Activated B cell treated with CpG ODN at 0.5 μM for 24 hours (primary cell): ENCODE measurements at regions not wholly inside any gene's neighbourhood (a gene's known extent, or its start where the extent isn't known, plus 50 kb on each side); places are given as distances from the start of the nearest gene placed in this dataset.

Source experiments
- ATAC-seq: fragments of 200-7000 bp; cut with Tn5 transposase; one replicate; pipeline ENCODE4 v1.10.0; 2021; ENCODE audit warnings: low read depth, mild to moderate bottlenecking, moderate library complexity
- CTCF ChIA-PET: fragments of 350-600 bp; sonication (Branson Sonifier 250); formaldehyde crosslinking; loops from one replicate; lab custom pipeline; 2021; ENCODE audit warnings: antibody characterized with exemption; lab: Charles Lee
- POLR2A ChIA-PET: fragments of 350-600 bp; sonication (Branson Sonifier 250); formaldehyde crosslinking; loops from one replicate; lab custom pipeline; 2021; ENCODE audit warnings: antibody characterized with exemption; lab: Charles Lee
- DNase-seq: peaks from one replicate; pipeline ENCODE4 v3.0.0; 2022
- H3K27ac Mint-ChIP-seq: one replicate; pipeline ENCODE4 v1.8.0; 2020; ENCODE audit warnings: mixed read lengths
- H3K27me3 Mint-ChIP-seq: one replicate; pipeline ENCODE4 v1.8.0; 2021; ENCODE audit warnings: mixed read lengths
- H3K36me3 Mint-ChIP-seq: one replicate; pipeline ENCODE4 v1.8.0; 2021; ENCODE audit warnings: low read depth, mixed read lengths
- H3K4me1 Mint-ChIP-seq: one replicate; pipeline ENCODE4 v1.8.0; 2021; ENCODE audit warnings: mixed read lengths
- H3K4me3 Mint-ChIP-seq: one replicate; pipeline ENCODE4 v1.8.0; 2020; ENCODE audit warnings: mild to moderate bottlenecking, mixed read lengths
- H3K9me3 Mint-ChIP-seq: one replicate; pipeline ENCODE4 v1.8.0; 2020; ENCODE audit warnings: mixed read lengths
- intact Hi-C: fragments of 100-400 bp; cut with micrococcal nuclease; formaldehyde crosslinking; loops from one replicate; pipeline ENCODE4 v1.15.1; 2024
- TF ChIP-seq, protein P1 (sequence below): fragments of 200-600 bp; IDR thresholded peaks from one replicate; pipeline ENCODE4 v1.8.0; 2022; ENCODE audit warnings: antibody characterized with exemption, mild to moderate bottlenecking

DNA sequence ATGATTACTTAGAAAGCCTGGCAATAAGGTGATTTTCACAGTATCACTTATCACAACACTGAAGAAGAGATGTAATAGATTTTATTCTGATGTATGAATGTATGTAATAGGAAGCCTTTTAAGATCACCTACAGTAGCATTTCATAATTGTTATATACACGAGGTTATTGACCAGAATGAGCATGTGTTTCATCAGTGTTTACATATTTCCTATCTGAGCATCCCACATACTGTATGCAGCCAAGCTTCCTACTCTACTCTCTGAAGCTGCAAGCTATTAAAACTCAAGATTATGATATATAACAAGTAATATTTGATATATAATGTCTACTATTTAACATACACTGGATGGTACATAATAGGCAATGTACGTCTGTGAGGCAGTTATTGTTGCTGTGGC, 190.9 kb upstream of the S100G start:
- ChIA-PET POLR2A (no interaction called here), CTCF (no interaction called here)
- Mint-ChIP-seq H3K27ac (no peak overlapping the region), H3K4me1 (no peaks in the 10 kb centered on the region), H3K4me3 (no peak overlapping the region), H3K27me3 (no peaks in the 10 kb centered on the region), H3K9me3 (no peaks in the 10 kb centered on the region), H3K36me3 (no peaks in the 10 kb centered on the region)
- ATAC-seq, result no peak
- intact Hi-C loops, result no loop called here
- no peak for DNase-seq
- TF ChIP-seq, protein P1, sequence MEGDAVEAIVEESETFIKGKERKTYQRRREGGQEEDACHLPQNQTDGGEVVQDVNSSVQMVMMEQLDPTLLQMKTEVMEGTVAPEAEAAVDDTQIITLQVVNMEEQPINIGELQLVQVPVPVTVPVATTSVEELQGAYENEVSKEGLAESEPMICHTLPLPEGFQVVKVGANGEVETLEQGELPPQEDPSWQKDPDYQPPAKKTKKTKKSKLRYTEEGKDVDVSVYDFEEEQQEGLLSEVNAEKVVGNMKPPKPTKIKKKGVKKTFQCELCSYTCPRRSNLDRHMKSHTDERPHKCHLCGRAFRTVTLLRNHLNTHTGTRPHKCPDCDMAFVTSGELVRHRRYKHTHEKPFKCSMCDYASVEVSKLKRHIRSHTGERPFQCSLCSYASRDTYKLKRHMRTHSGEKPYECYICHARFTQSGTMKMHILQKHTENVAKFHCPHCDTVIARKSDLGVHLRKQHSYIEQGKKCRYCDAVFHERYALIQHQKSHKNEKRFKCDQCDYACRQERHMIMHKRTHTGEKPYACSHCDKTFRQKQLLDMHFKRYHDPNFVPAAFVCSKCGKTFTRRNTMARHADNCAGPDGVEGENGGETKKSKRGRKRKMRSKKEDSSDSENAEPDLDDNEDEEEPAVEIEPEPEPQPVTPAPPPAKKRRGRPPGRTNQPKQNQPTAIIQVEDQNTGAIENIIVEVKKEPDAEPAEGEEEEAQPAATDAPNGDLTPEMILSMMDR, result no peak

DNA sequence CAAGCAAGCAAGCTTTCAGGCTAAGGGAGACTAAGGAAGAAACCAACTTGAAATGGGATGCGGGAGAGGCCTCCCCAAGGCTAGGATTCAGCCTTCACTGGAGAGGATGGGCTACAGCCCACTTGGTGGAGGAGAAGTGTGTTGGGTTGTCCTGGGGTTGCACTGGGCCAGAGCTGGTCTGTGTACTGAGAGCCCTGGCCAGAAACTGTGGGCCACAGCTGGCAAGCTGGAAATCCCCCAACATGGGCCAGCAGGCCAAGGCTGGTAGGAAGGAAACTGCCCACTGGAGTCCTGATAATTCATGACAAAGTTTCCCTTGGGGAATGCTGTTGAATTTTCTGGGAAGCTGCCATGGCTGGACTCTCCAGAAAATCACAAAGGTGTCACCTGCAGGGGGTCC, 188.0 kb upstream of the S100G start:
- ATAC-seq (no peak), DNase-seq (no peak)
- H3K4me1 Mint-ChIP-seq, result no peaks in the 10 kb centered on the region
- H3K4me3 Mint-ChIP-seq, result no peak overlapping the region
- no peaks in the 10 kb centered on the region for H3K9me3 Mint-ChIP-seq
- peaks cover 2% of the 10 kb centered on the region for H3K27me3 Mint-ChIP-seq
- POLR2A ChIA-PET, result interaction anchor here (0.5 kb wide), 1 partner anchor 307 kb away, joined by 4 read pairs; no protein-coding TSS in a partner anchor
- intact Hi-C loops, result no loop called here
- H3K27ac Mint-ChIP-seq, result no peak overlapping the region
- CTCF ChIA-PET, result no interaction called here
- H3K36me3 Mint-ChIP-seq, result no peaks in the 10 kb centered on the region
- TF ChIP-seq, protein P1, result no peak

DNA sequence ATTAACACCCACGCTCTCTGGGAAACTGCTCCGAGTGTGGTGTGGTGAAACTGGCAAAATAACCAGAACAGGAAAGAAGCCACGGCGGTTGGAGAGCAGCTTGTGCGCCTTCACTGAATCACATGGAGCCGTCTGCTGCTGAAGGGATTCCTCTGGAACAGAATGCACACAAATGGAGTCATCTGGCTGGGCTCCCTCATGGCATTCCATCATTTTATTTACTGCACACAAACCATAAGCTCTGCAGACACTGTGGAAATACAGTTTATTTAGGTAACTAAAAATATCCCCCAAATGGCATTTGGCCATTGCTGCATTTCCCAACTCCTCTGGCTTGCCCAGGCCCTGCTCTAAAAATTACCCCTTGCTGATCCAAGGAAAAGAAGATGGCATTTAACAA, 187.0 kb upstream of the S100G start:
- Mint-ChIP-seq H3K4me3 (no peak overlapping the region), H3K27ac (no peak overlapping the region), H3K36me3 (no peaks in the 10 kb centered on the region), H3K4me1 (no peaks in the 10 kb centered on the region), H3K27me3 (peaks cover 2% of the 10 kb centered on the region), H3K9me3 (no peaks in the 10 kb centered on the region)
- POLR2A ChIA-PET, result no interaction called here
- TF ChIP-seq, protein P1, result no peak
- DNase-seq, result no peak
- CTCF ChIA-PET, result no interaction called here
- ATAC-seq, result no peak
- intact Hi-C loops, result no loop called here

DNA sequence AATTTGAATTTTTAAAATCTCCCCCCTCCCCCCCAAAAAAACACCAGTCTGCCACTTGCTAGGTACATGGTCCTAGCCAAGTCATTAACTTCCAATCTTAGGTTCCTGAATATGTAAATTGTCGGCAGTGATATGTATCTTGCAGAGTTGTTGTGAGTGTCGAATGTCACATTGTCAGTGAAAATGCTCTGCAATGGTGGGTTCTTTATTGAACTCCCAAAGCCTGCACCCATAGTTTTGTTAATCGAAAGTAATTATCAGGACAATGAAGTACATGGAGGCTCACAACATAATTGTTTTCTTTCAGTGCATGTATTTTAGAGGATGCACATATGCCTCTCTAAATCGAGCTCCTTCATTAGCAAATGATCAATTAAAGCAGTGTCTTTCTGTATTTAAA, 185.6 kb upstream of the S100G start:
- ChIA-PET POLR2A (no interaction called here), CTCF (no interaction called here)
- intact Hi-C loops, result no loop called here
- TF ChIP-seq, protein P1, result no peak
- ATAC-seq (no peak), DNase-seq (no peak)
- Mint-ChIP-seq H3K4me3 (no peak overlapping the region), H3K27ac (no peak overlapping the region), H3K36me3 (no peaks in the 10 kb centered on the region), H3K9me3 (no peaks in the 10 kb centered on the region), H3K27me3 (peaks cover 4% of the 10 kb centered on the region), H3K4me1 (no peaks in the 10 kb centered on the region)

DNA sequence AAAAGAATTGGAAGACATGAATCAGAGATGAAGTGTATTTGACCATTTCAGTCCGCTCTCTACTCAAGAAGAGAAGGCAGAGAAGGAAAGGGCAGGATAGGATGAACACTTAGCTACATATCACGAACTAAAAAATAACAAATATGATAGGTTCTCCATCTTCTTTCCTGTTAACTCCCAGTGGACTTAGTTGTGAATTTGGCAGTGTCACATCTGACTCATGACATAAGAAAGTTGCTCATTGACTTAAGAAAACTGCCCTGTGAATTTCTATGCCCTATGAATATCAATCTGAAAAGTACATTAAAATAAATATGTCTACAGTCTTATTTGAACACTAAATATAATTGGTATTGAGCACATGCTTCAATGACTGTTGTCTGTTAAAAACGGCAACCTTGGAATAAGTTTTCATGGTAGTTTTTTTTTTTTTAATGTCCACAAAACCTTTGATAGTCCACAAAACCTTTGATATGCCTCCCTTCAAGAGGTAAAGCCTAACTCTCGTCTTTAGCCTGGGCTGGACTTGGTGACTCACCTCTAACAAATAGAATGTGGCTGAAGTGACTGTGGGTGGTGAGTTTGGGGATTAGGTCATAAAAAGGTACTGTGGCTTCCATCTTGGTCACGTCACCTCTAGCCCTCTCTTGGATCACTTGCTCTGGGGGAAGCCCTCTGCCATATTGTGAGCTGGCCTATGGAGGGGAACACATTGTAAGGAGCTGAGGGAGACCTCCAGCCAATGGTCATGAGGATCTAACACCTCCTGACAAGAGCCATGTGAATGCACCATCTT, 184.7 kb upstream of the S100G start:
- ATAC-seq, result no peak
- no peak overlapping the region for H3K4me3 Mint-ChIP-seq
- no peaks in the 10 kb centered on the region for H3K36me3 Mint-ChIP-seq
- POLR2A ChIA-PET, result no interaction called here
- intact Hi-C loops, result no loop called here
- CTCF ChIA-PET, result no interaction called here
- H3K27ac Mint-ChIP-seq, result no peak overlapping the region
- TF ChIP-seq, protein P1, result no peak
- peaks cover 4% of the 10 kb centered on the region for H3K27me3 Mint-ChIP-seq
- H3K9me3 Mint-ChIP-seq, result no peaks in the 10 kb centered on the region
- H3K4me1 Mint-ChIP-seq, result no peaks in the 10 kb centered on the region
- no peak for DNase-seq
